ENCODE measurements at regions not wholly inside any gene's neighbourhood (a gene's known extent, or its start where the extent isn't known, plus 50 kb on each side); places are given as distances from the start of the nearest gene placed in this dataset.
"Not testable (repeated sequence)": the region's sequence is repeated elsewhere in the genome, so short reads cannot be mapped to it uniquely, and the experiment has no call there.

DNA sequence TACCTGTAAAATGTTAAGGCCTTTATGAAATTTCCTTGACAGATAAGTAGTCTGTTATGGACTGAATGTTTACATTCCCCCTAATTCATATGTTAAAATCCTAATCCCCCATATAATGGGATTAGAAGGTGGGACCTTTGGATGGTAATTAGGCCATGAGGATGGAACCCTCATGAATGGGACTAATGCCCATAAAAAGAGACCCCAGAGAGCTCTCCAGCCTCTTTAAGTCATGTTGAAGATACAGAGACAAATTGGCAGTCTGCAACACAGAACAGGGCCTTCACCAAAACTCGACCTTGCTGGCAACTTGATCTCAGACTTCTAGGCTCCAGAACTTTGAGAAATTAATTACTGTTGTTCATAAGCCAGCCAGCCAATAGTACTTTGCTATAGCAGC, 1344.5 kb upstream of the PCDH7 start:
- Histone ChIP-seq H3K36me3 (no peaks in the 10 kb centered on the region), H3K27ac (replicated peaks) (no peak overlapping the region), H3K4me3 (no peak overlapping the region), H3K9me3 (replicated peaks) (peaks cover 19% of the 10 kb centered on the region), H3K4me1 (no peaks in the 10 kb centered on the region), H3K27me3 (ENCODE audit: low read depth) (no peaks in the 10 kb centered on the region)
- TF ChIP-seq, protein P1, sequence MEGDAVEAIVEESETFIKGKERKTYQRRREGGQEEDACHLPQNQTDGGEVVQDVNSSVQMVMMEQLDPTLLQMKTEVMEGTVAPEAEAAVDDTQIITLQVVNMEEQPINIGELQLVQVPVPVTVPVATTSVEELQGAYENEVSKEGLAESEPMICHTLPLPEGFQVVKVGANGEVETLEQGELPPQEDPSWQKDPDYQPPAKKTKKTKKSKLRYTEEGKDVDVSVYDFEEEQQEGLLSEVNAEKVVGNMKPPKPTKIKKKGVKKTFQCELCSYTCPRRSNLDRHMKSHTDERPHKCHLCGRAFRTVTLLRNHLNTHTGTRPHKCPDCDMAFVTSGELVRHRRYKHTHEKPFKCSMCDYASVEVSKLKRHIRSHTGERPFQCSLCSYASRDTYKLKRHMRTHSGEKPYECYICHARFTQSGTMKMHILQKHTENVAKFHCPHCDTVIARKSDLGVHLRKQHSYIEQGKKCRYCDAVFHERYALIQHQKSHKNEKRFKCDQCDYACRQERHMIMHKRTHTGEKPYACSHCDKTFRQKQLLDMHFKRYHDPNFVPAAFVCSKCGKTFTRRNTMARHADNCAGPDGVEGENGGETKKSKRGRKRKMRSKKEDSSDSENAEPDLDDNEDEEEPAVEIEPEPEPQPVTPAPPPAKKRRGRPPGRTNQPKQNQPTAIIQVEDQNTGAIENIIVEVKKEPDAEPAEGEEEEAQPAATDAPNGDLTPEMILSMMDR (IDR thresholded peaks at IDR 0.05; ENCODE audit: borderline replicate concordance) = no peak
- intact Hi-C loops (cut with micrococcal nuclease) = no loop called here
- DNase-seq = no peak

DNA sequence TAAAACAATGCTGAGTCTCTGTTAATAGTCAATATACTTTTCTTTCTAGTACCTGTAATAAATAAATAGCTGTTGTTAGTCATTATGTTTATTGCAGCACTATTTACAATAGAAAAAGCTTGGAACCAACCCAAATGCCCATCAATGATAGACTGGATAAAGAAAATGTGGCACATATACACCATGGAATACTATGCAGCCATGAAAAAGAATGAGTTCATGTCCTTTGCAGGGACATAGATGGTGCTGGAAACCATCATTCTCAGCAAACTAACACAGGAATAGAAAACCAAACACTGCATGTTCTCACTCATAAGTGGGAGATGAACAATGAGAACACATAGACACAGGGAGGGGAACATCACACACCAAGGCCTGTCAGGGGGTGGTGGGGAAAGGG, 1341.9 kb upstream of the PCDH7 start:
- DNase-seq; H3K27me3 ChIP-seq (ENCODE audit: low read depth); H3K27ac ChIP-seq (replicated peaks); H3K36me3 ChIP-seq; H3K4me1 ChIP-seq; intact Hi-C loops (cut with micrococcal nuclease); H3K4me3 ChIP-seq: not testable (repeated sequence)
- peaks cover 14% of the 10 kb centered on the region for H3K9me3 ChIP-seq (replicated peaks)

DNA sequence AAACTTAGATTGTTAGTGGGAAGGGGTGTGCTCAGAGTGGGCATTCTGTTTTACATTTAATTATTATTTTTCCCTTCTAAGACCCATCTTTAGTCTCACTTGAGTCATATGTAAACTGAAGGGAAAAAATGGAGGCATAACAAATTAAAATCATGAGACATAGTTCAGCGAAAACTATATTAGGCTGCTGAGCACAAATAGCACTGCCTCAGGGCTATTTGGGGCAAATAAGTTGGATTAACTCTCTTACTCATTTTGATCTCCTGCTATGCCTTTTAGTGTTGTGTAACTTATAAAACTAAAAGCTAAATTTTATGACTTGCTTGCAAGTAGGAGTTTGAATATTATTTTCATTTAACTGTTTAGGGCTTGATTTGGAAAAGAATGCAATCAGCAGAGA, 1329.2 kb upstream of the PCDH7 start:
- intact Hi-C loops (cut with micrococcal nuclease) = no loop called here
- Histone ChIP-seq H3K27ac (replicated peaks) (no peak overlapping the region), H3K36me3 (no peaks in the 10 kb centered on the region), H3K4me3 (no peak overlapping the region), H3K27me3 (ENCODE audit: low read depth) (no peaks in the 10 kb centered on the region), H3K9me3 (replicated peaks) (peaks cover 14% of the 10 kb centered on the region), H3K4me1 (no peaks in the 10 kb centered on the region)
- no peak for DNase-seq
- TF ChIP-seq, protein P1 (IDR thresholded peaks at IDR 0.05; ENCODE audit: borderline replicate concordance) = no peak

DNA sequence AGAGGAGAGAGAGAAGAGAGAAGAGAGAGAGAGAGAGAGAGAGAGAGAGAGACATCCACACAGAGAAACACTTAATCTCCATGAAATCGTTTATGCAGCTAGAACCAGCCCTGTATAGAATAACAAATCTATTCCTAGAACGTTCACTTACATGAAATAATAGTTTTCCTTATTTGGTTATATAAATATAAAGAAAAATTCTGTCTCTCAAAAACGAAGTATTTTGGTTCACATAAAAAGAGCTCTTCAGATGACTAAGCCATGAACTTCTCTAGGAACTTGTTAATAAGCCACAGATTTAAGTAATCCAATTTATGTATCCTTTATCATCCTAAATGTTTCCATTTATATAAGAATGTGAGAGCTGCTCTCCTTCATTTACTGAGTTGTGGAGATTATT, 1315.1 kb upstream of the PCDH7 start:
- no peak for DNase-seq
- no peak overlapping the region for H3K27ac ChIP-seq (replicated peaks)
- H3K9me3 ChIP-seq (replicated peaks) = no peaks in the 10 kb centered on the region
- H3K4me3 ChIP-seq = no peak overlapping the region
- H3K27me3 ChIP-seq (ENCODE audit: low read depth) = no peaks in the 10 kb centered on the region
- H3K36me3 ChIP-seq = no peaks in the 10 kb centered on the region
- H3K4me1 ChIP-seq = no peaks in the 10 kb centered on the region
- intact Hi-C loops (cut with micrococcal nuclease) = no loop called here
- TF ChIP-seq, protein P1 (IDR thresholded peaks at IDR 0.05; ENCODE audit: borderline replicate concordance) = no peak

DNA sequence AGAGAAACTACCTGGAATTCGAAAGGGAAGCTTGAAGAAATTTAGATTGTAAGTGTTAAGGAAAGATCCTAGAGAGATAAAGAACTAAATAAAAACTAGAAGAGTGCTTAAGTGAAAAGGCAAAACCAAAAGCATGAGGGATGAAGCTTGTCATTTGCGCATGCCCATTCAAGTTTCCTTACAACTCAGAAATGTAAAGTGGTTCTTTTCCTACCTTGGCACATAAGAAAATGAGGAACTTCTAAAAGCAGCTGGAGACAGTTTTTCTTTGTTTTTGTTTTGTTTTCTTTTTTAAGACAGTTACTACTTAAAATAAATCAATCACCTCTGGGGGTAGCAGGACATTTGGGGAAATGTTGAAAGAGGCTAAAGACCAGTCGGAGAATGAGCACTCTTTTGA, 1304.4 kb upstream of the PCDH7 start:
- H3K27me3 ChIP-seq (ENCODE audit: low read depth) = no peaks in the 10 kb centered on the region
- no peak for DNase-seq
- no peaks in the 10 kb centered on the region for H3K9me3 ChIP-seq (replicated peaks)
- no peak overlapping the region for H3K4me3 ChIP-seq
- no peaks in the 10 kb centered on the region for H3K36me3 ChIP-seq
- H3K4me1 ChIP-seq = no peaks in the 10 kb centered on the region
- intact Hi-C loops (cut with micrococcal nuclease) = no loop called here
- TF ChIP-seq, protein P1 (IDR thresholded peaks at IDR 0.05; ENCODE audit: borderline replicate concordance) = no peak
- H3K27ac ChIP-seq (replicated peaks) = no peak overlapping the region

DNA sequence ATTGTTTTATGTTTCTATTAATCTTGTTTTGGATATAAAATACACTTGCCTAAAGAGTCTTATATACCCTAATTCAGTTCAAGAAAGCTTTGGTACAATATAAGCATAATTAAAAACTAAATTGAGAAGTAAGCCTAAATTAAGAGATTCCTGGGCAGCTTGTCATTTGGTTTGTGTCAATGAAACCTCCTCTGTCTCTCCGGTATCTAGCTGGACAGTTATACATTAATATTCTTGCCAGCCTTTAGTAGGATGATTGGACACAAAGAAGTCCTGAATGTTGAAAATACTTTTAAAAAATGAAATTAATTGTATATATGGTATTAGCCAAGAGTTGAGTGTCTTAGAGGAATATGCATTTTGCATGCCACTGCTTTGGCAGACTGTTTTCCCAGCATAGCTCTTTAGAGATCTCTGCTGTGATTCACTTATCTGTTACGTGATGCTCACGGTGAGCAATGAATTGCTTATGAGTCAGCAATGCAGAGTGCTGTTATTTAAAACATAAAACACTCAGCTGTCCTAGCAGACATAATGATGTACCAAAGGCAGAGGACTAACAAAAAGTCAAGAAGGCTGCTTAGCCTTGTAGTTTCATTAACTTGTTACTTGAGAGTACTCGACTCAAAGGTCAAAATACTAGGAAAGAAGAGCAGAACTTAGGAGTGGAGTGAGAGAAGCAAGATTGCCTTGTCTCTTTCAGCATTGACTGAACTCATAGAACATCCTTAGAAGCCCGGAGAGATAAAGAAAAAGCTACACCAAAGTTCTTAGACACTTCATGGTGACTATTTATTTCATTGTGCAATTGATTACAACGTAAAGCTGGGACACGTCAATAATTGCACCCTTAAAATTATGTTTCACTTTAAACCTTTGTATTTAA, 1296.1 kb upstream of the PCDH7 start:
- no peak for DNase-seq
- Histone ChIP-seq H3K9me3 (replicated peaks) (no peaks in the 10 kb centered on the region), H3K27me3 (ENCODE audit: low read depth) (no peaks in the 10 kb centered on the region), H3K27ac (replicated peaks) (no peak overlapping the region), H3K4me1 (no peaks in the 10 kb centered on the region), H3K4me3 (no peak overlapping the region), H3K36me3 (no peaks in the 10 kb centered on the region)
- TF ChIP-seq, protein P1 (IDR thresholded peaks at IDR 0.05; ENCODE audit: borderline replicate concordance) = no peak
- intact Hi-C loops (cut with micrococcal nuclease) = no loop called here
